ENCODE measurements at regions not wholly inside any gene's neighbourhood (a gene's known extent, or its start where the extent isn't known, plus 50 kb on each side); places are given as distances from the start of the nearest gene placed in this dataset.

DNA sequence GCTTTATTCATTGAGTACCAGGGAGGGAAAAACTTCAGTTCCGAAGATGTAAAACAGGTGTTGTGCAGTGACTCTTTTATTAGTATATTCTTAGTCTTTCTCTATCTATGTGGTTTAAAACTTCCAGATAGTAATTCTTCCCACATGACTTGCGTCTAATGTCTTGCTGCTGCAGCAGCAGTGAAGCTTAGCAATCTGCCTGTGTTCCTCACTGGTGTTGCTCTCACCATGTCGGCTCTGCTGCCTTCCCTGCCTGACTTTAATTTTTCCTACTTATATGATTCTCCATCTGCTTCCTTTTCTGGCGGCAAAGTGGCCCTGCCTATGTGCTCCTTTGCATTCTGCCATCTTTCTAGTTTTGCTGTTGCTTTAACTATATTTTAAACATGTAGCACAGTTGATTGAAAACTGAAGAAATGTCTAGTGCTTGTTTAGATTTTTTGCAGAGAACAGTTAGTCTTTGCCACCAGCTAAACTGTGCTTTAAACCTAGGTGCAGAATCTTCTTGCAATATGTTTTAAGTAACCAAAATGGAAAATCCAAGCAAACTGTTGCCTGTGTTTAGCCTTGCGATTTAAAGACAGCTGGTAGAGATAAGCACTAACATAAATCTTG lies 1934.2 kb upstream of the IGFBP7 start:
- no peaks in the 10 kb centered on the region for H3K36me3 ChIP-seq
- H3K9me3 ChIP-seq, result no peaks in the 10 kb centered on the region
- intact Hi-C loops (cut with DNase I), result no loop called here
- H3K27me3 ChIP-seq, result no peaks in the 10 kb centered on the region
- 64 to 66% methylated on average over 5 of the region's 5 CpGs for WGBS, 2 donors
- TF ChIP-seq POLR2A (IDR thresholded peaks at IDR 0.05), result no peak
- TF ChIP-seq, protein P1, sequence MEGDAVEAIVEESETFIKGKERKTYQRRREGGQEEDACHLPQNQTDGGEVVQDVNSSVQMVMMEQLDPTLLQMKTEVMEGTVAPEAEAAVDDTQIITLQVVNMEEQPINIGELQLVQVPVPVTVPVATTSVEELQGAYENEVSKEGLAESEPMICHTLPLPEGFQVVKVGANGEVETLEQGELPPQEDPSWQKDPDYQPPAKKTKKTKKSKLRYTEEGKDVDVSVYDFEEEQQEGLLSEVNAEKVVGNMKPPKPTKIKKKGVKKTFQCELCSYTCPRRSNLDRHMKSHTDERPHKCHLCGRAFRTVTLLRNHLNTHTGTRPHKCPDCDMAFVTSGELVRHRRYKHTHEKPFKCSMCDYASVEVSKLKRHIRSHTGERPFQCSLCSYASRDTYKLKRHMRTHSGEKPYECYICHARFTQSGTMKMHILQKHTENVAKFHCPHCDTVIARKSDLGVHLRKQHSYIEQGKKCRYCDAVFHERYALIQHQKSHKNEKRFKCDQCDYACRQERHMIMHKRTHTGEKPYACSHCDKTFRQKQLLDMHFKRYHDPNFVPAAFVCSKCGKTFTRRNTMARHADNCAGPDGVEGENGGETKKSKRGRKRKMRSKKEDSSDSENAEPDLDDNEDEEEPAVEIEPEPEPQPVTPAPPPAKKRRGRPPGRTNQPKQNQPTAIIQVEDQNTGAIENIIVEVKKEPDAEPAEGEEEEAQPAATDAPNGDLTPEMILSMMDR (IDR thresholded peaks at IDR 0.05), result no peak
- no peak for DNase-seq
- no peak overlapping the region for H3K27ac ChIP-seq
- no peaks in the 10 kb centered on the region for H3K4me1 ChIP-seq
- H3K4me3 ChIP-seq, result no peak overlapping the region

DNA sequence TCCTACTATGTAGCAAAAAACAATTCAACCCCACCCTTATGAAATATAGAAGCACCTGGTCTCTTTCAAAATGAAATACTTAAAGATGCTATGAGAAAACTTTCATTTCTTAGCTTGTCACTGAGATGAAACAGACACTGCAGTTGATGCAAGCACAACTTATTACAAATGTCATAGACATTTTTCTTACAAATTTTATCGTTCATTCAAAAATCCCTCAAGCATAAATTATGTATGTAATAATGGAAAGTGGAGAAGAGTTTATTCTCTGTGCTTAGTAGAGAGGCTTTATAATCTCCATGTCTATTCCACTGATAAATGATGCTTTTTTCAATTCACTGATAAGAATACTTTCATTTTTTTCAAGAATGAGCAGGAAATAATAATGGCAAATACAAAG lies 1943.9 kb upstream of the IGFBP7 start:
- DNase-seq, result no peak
- no peaks in the 10 kb centered on the region for H3K36me3 ChIP-seq
- no peaks in the 10 kb centered on the region for H3K9me3 ChIP-seq
- no peaks in the 10 kb centered on the region for H3K4me1 ChIP-seq
- 35 to 48% methylated on average over 1 of the region's 1 CpG for WGBS, 2 donors
- TF ChIP-seq POLR2A (IDR thresholded peaks at IDR 0.05), result no peak
- H3K27me3 ChIP-seq, result no peaks in the 10 kb centered on the region
- no peak overlapping the region for H3K4me3 ChIP-seq
- intact Hi-C loops (cut with DNase I), result no loop called here
- no peak overlapping the region for H3K27ac ChIP-seq

DNA sequence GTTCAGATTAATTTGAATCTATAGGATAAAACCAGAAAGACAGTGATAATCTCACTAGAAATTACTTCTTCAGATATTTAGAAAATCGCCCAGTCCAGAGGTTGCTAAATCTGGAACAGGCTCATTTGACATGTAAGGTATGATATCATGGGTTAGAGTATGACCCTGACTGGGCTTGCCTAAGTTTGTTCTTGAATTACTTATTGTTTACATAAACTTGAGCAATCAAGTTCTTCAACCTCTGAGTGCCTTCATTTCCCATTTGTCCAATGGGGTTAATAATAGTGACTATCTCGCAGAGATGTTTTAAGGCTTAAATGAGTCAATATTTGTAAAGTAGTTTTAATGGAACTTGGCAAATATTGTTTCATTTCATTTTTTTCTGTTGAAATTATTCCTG lies 1947.6 kb upstream of the IGFBP7 start:
- Histone ChIP-seq H3K27me3 (no peaks in the 10 kb centered on the region), H3K36me3 (no peaks in the 10 kb centered on the region), H3K4me1 (no peaks in the 10 kb centered on the region), H3K4me3 (no peak overlapping the region), H3K27ac (no peak overlapping the region), H3K9me3 (no peaks in the 10 kb centered on the region)
- TF ChIP-seq POLR2A (IDR thresholded peaks at IDR 0.05), result no peak
- TF ChIP-seq, protein P1 (IDR thresholded peaks at IDR 0.05), result no peak
- intact Hi-C loops (cut with DNase I), result no loop called here
- no peak for DNase-seq
- WGBS, 2 donors, result 39 to 41% methylated on average over 2 of the region's 2 CpGs

DNA sequence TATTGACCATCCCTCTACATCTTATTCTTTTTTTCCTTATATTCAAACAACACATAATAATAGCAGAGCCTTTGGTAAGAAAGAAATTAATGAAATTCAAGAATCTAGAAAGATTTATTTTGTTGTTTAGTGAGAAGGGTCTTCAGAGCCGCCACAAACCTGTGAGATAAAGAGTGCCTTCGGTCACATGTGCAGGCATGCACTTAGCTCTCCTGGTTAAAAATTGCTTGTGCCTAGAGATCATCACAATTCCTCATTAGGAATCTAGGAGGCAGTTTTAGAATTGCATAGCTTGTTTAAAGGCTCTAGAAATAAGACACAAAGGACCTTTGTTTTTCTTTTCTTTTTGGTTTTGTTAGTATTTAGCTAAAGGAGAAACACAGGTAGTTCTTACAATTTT lies 1948.4 kb upstream of the IGFBP7 start:
- intact Hi-C loops (cut with DNase I), result no loop called here
- no peak for TF ChIP-seq POLR2A (IDR thresholded peaks at IDR 0.05)
- TF ChIP-seq, protein P1 (IDR thresholded peaks at IDR 0.05), result no peak
- Histone ChIP-seq H3K27ac (no peak overlapping the region), H3K9me3 (no peaks in the 10 kb centered on the region), H3K4me3 (no peak overlapping the region), H3K4me1 (no peaks in the 10 kb centered on the region), H3K36me3 (no peaks in the 10 kb centered on the region), H3K27me3 (no peaks in the 10 kb centered on the region)
- WGBS, 2 donors, result 21 to 23% methylated on average over 2 of the region's 2 CpGs
- DNase-seq, result no peak

DNA sequence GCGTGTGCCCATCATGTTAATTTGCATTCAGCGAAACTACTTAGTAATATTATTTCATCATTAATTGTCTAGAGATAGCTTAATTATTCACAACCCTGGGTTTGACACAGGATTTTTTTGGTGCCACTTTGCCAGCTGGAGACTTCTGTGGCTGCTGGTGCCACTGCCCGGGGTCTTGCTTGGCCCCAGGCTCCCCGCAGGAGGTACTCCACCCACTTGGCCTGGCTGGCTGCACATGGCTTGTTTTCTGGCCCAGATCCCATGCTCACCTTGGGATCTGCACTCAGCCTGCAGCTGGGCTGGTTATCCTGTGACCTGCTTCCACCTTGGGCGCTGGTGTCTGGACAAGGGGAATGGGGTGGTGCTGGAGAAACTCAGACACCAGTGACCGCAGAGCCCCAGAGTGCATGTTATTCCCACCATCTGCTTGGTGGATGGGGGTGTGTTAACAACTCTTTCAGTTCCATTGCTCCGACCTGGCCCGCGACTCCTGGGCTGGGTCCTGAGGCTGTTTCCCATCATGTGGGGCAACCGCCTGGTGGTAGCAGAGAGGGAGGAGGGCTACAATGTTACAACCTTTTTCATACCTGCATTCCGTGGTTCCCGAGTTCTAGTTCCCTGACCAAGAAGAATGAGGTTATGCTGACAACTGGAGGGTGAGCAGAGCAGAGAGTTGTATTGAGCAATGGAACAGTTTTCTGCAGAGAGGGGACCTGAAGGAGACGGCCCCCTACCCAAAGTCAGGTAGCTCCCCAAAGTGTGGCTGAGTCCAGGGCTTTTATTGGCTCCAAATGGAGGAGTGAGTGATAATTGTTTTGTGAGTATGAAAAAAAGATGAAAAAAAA lies 1950.0 kb upstream of the IGFBP7 start:
- TF ChIP-seq POLR2A (IDR thresholded peaks at IDR 0.05), result no peak
- TF ChIP-seq, protein P1 (IDR thresholded peaks at IDR 0.05), result no peak
- no peaks in the 10 kb centered on the region for H3K9me3 ChIP-seq
- H3K27ac ChIP-seq, result no peak overlapping the region
- H3K36me3 ChIP-seq, result no peaks in the 10 kb centered on the region
- WGBS, 2 donors, result 79 to 86% methylated on average over 9 of the region's 13 CpGs
- intact Hi-C loops (cut with DNase I), result no loop called here
- no peaks in the 10 kb centered on the region for H3K27me3 ChIP-seq
- H3K4me1 ChIP-seq, result no peaks in the 10 kb centered on the region
- no peak for DNase-seq
- H3K4me3 ChIP-seq, result no peak overlapping the region
